ENCODE measurements at regions not wholly inside any gene's neighbourhood (a gene's known extent, or its start where the extent isn't known, plus 50 kb on each side); places are given as distances from the start of the nearest gene placed in this dataset.

- DNase-seq (ENCODE audit: low spot score) (no peak), ATAC-seq (ENCODE audit: low read depth) (no peak)
- H3K9me3 ChIP-seq (ENCODE audit: severe bottlenecking), result no peaks in the 10 kb centered on the region
- no peaks in the 10 kb centered on the region for H3K27me3 ChIP-seq (ENCODE audit: insufficient read depth, poor library complexity, severe bottlenecking)
- no peak overlapping the region for H3K4me3 ChIP-seq (ENCODE audit: severe bottlenecking)
- peak overlapping the region; percentile 88 for H3K27ac ChIP-seq (ENCODE audit: poor library complexity, severe bottlenecking)
- H3K36me3 ChIP-seq (ENCODE audit: low read depth), result no peaks in the 10 kb centered on the region
- TF ChIP-seq CTCF (IDR thresholded peaks at IDR 0.05; ENCODE audit: poor library complexity, severe bottlenecking), result no peak
- H3K4me1 ChIP-seq (ENCODE audit: insufficient read depth, poor library complexity, severe bottlenecking), result peaks cover 60% of the 10 kb centered on the region
Observed at GRCh38 chr9:88777498-88778312, 213.6 kb upstream of the S1PR3 start.

- H3K9me3 ChIP-seq (ENCODE audit: severe bottlenecking), result no peaks in the 10 kb centered on the region
- DNase-seq (ENCODE audit: low spot score) (no peak), ATAC-seq (ENCODE audit: low read depth) (no peak)
- H3K4me3 ChIP-seq (ENCODE audit: severe bottlenecking), result no peak overlapping the region
- H3K27ac ChIP-seq (ENCODE audit: poor library complexity, severe bottlenecking), result no peak overlapping the region
- no peak for TF ChIP-seq CTCF (IDR thresholded peaks at IDR 0.05; ENCODE audit: poor library complexity, severe bottlenecking)
- H3K27me3 ChIP-seq (ENCODE audit: insufficient read depth, poor library complexity, severe bottlenecking), result no peaks in the 10 kb centered on the region
- no peaks in the 10 kb centered on the region for H3K36me3 ChIP-seq (ENCODE audit: low read depth)
- H3K4me1 ChIP-seq (ENCODE audit: insufficient read depth, poor library complexity, severe bottlenecking), result peaks cover 27% of the 10 kb centered on the region
Observed at GRCh38 chr9:88781628-88782391, 209.5 kb upstream of the S1PR3 start.

GRCh38 chr9:88782931-88783710, 208.1 kb upstream of the S1PR3 start:
- peaks cover 13% of the 10 kb centered on the region for H3K4me1 ChIP-seq (ENCODE audit: insufficient read depth, poor library complexity, severe bottlenecking)

GRCh38 chr9:88783711-88784083, 207.6 kb upstream of the S1PR3 start:
- TF ChIP-seq CTCF (IDR thresholded peaks at IDR 0.05; ENCODE audit: poor library complexity, severe bottlenecking), result no peak
- DNase-seq (ENCODE audit: low spot score), result no peak
- no peaks in the 10 kb centered on the region for H3K9me3 ChIP-seq (ENCODE audit: severe bottlenecking)
- H3K4me1 ChIP-seq (ENCODE audit: insufficient read depth, poor library complexity, severe bottlenecking), result peaks cover 13% of the 10 kb centered on the region
- ATAC-seq (ENCODE audit: low read depth), result no peak
- H3K27ac ChIP-seq (ENCODE audit: poor library complexity, severe bottlenecking), result peak overlapping the region; percentile 5
- H3K27me3 ChIP-seq (ENCODE audit: insufficient read depth, poor library complexity, severe bottlenecking), result no peaks in the 10 kb centered on the region
- H3K36me3 ChIP-seq (ENCODE audit: low read depth), result no peaks in the 10 kb centered on the region
- no peak overlapping the region for H3K4me3 ChIP-seq (ENCODE audit: severe bottlenecking)

More at GRCh38 chr9:88782931-88783710, 208.1 kb upstream of the S1PR3 start:
- DNase-seq (ENCODE audit: low spot score) (no peak), ATAC-seq (ENCODE audit: low read depth) (peak; percentile 68)
- H3K4me3 ChIP-seq (ENCODE audit: severe bottlenecking), result no peak overlapping the region
- no peaks in the 10 kb centered on the region for H3K27me3 ChIP-seq (ENCODE audit: insufficient read depth, poor library complexity, severe bottlenecking)
- no peaks in the 10 kb centered on the region for H3K36me3 ChIP-seq (ENCODE audit: low read depth)
- no peak for TF ChIP-seq CTCF (IDR thresholded peaks at IDR 0.05; ENCODE audit: poor library complexity, severe bottlenecking)
- H3K9me3 ChIP-seq (ENCODE audit: severe bottlenecking), result no peaks in the 10 kb centered on the region
- H3K27ac ChIP-seq (ENCODE audit: poor library complexity, severe bottlenecking), result peak overlapping the region; percentile 5

Data from RWPE2 (cell line).